Fibroblast of lung (primary cell): ENCODE measurements at regions not wholly inside any gene's neighbourhood (a gene's known extent, or its start where the extent isn't known, plus 50 kb on each side); places are given as distances from the start of the nearest gene placed in this dataset.

Experiments
- CTCF ChIP-seq, 2 donors: IDR thresholded peaks in 1 of 2; conservative IDR thresholded peaks in 1 of 2; 1 replicate in 1 of 2; 2 replicates in 1 of 2; pipeline ENCODE4 v1.5.1; 2011 to 2012; ENCODE audit warnings: low read length in 2 of 2, control low read depth in 1 of 2, inconsistent platforms in 1 of 2, low read depth in 1 of 2, mild to moderate bottlenecking in 1 of 2
- EZH2 ChIP-seq: IDR thresholded peaks from 2 replicates; pipeline ENCODE4 v1.5.1; 2012; ENCODE audit warnings: low read length, control low read depth, mild to moderate bottlenecking; ENCODE audit errors: missing control alignments

GRCh38 chr12:67514502-67514901 lies 134.0 kb upstream of the DYRK2 start:
- TF ChIP-seq CTCF (conservative IDR thresholded peaks at IDR 0.05 in 1 of 2, IDR thresholded peaks at IDR 0.05 in 1 of 2; ENCODE audit: low read depth in 1 of 2, low read length in 2 of 2) (no peak), EZH2 (no peak)
